Rectal smooth muscle tissue (tissue), 1 donor: ENCODE measurements at regions not wholly inside any gene's neighbourhood (a gene's known extent, or its start where the extent isn't known, plus 50 kb on each side); places are given as distances from the start of the nearest gene placed in this dataset.

Source experiments
- H3K27ac ChIP-seq: one replicate; pipeline ENCODE4 v1.7.0; 2013; ENCODE audit warnings: low read depth, low read length, inconsistent platforms
- H3K27me3 ChIP-seq: one replicate; pipeline ENCODE4 v1.7.0; 2013; ENCODE audit warnings: low read length; ENCODE audit not compliant: control insufficient read depth, insufficient read depth
- H3K36me3 ChIP-seq: one replicate; pipeline ENCODE4 v1.7.0; 2013; ENCODE audit warnings: low read length; ENCODE audit not compliant: control insufficient read depth, insufficient read depth
- H3K4me1 ChIP-seq: one replicate; pipeline ENCODE4 v1.7.0; 2013; ENCODE audit warnings: low read length; ENCODE audit not compliant: control insufficient read depth, insufficient read depth
- H3K4me3 ChIP-seq: one replicate; pipeline ENCODE4 v1.7.0; 2013; ENCODE audit warnings: low read length
- H3K9ac ChIP-seq: one replicate; pipeline ENCODE4 v1.7.0; 2013; ENCODE audit warnings: low read length

GRCh38 chr6:4460586-4461475 is 315.4 kb upstream of the CDYL start:
- Histone ChIP-seq H3K27me3 (no peaks in the 10 kb centered on the region), H3K27ac (peak overlapping the region; percentile 52), H3K36me3 (no peaks in the 10 kb centered on the region), H3K9ac (no peak overlapping the region), H3K4me3 (no peak overlapping the region), H3K4me1 (peaks cover 8% of the 10 kb centered on the region)

- H3K27ac ChIP-seq, result peak overlapping the region; percentile 16
Observed at GRCh38 chr6:4459996-4460395, 316.2 kb upstream of the CDYL start.

DNA sequence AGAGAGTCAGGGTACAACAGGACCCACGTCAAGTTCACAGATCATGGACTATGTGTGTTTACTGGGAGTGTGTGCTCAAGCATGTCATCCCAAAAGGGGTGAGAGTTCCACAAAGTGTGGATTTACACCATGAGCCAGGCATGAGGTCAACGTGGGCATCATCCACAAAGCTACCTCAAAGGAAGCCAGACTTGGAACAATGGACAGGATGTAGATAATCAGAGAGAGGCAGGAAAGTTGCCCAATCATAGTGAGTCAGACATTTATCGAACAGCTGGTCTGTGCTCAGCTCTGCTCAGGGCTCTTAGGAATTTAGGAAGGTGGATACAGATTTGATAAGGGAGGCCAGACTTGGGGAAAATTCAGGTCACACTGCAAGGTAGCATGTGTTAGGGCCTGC is 317.2 kb upstream of the CDYL start:
- Histone ChIP-seq H3K4me3 (no peak overlapping the region), H3K36me3 (no peaks in the 10 kb centered on the region), H3K27ac (peak overlapping the region; percentile 12), H3K27me3 (no peaks in the 10 kb centered on the region), H3K4me1 (peaks cover 8% of the 10 kb centered on the region), H3K9ac (no peak overlapping the region)

More at GRCh38 chr6:4459996-4460395, 316.2 kb upstream of the CDYL start:
- Histone ChIP-seq H3K4me1 (peaks cover 8% of the 10 kb centered on the region), H3K27me3 (no peaks in the 10 kb centered on the region), H3K4me3 (no peak overlapping the region), H3K9ac (no peak overlapping the region), H3K36me3 (no peaks in the 10 kb centered on the region)

DNA sequence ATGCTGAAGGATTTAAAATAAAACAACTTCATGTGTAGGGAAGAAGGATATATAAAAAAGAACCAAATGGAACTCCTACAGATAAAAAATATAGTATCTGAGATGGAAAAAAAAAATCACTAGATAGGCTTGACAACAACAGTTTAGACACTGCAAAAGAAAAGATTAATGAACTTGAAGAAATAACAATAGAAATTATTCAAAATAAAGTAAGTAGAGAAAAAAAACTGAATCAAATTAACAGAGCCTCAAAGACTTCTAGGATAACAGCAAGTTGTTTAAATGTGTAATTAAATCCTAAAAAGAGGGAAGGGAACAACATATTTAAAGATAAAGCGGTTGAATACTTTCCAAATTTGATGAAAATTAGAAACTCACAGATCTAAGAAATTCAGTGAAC is 316.3 kb upstream of the ECI2 start:
- Histone ChIP-seq H3K4me3 (no peak overlapping the region), H3K4me1 (no peaks in the 10 kb centered on the region), H3K9ac (no peak overlapping the region), H3K27me3 (no peaks in the 10 kb centered on the region), H3K27ac (no peak overlapping the region), H3K36me3 (no peaks in the 10 kb centered on the region)

DNA sequence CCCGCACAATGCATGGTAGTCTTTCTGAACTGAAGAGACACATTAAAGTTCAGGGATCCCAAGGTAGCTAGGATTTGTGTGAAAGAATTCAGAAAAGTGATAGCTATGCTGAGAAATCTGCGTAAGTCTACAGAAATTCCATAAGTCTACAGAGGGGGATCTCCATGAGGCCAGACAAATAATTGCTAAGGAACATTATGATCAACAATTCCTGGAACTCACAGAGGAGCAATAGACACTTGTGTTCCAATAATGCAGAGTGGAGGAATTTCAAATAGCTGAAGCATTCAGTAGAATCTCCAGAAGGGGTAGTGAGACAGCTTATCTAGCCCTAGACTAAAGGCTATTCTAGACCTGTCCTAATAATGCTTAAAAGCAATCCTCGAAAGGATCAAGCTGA is 315.7 kb upstream of the ECI2 start:
- no peaks in the 10 kb centered on the region for H3K27me3 ChIP-seq
- no peaks in the 10 kb centered on the region for H3K4me1 ChIP-seq
- no peak overlapping the region for H3K4me3 ChIP-seq
- no peaks in the 10 kb centered on the region for H3K36me3 ChIP-seq
- H3K27ac ChIP-seq, result no peak overlapping the region
- H3K9ac ChIP-seq, result no peak overlapping the region

DNA sequence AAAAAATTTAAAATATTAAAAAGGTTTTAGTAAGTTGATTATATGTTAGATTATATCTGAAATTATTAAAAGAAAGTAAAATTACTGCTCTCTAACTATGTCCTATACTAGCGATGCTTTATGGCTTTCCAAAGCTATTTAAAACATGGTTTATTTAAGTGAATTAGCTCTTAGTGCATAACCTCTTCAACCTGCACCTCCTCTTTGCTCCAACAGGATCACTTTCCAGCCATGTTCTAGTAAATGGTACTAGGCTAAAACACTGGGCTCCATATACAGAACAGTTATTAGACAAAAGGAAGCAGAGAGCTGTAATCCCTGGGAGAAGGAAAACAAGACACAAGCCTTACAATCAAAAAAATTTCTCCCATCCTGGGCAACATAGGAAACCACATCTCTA is 314.9 kb upstream of the ECI2 start:
- Histone ChIP-seq H3K4me3 (no peak overlapping the region), H3K4me1 (no peaks in the 10 kb centered on the region), H3K36me3 (no peaks in the 10 kb centered on the region), H3K27me3 (no peaks in the 10 kb centered on the region), H3K27ac (no peak overlapping the region), H3K9ac (no peak overlapping the region)

GRCh38 chr6:4449409-4449808 is 314.0 kb upstream of the ECI2 start:
- Histone ChIP-seq H3K9ac (no peak overlapping the region), H3K36me3 (no peaks in the 10 kb centered on the region), H3K27me3 (no peaks in the 10 kb centered on the region), H3K27ac (no peak overlapping the region), H3K4me1 (no peaks in the 10 kb centered on the region), H3K4me3 (no peak overlapping the region)

- no peak overlapping the region for H3K27ac ChIP-seq
- H3K36me3 ChIP-seq, result no peaks in the 10 kb centered on the region
- H3K27me3 ChIP-seq, result no peaks in the 10 kb centered on the region
- H3K4me3 ChIP-seq, result no peak overlapping the region
- H3K4me1 ChIP-seq, result no peaks in the 10 kb centered on the region
- no peak overlapping the region for H3K9ac ChIP-seq
Observed at GRCh38 chr6:4448841-4449240, 313.5 kb upstream of the ECI2 start.

GRCh38 chr6:4447639-4448330 is 312.4 kb upstream of the ECI2 start:
- H3K4me3 ChIP-seq, result no peak overlapping the region
- no peaks in the 10 kb centered on the region for H3K4me1 ChIP-seq
- H3K27ac ChIP-seq, result no peak overlapping the region
- H3K27me3 ChIP-seq, result no peaks in the 10 kb centered on the region
- H3K36me3 ChIP-seq, result no peaks in the 10 kb centered on the region
- no peak overlapping the region for H3K9ac ChIP-seq

- Histone ChIP-seq H3K36me3 (no peaks in the 10 kb centered on the region), H3K27me3 (no peaks in the 10 kb centered on the region), H3K4me1 (no peaks in the 10 kb centered on the region), H3K27ac (no peak overlapping the region), H3K9ac (no peak overlapping the region), H3K4me3 (no peak overlapping the region)
Observed at GRCh38 chr6:4446982-4447381, 311.6 kb upstream of the ECI2 start.

GRCh38 chr6:4441981-4442434 is 306.6 kb upstream of the ECI2 start:
- H3K4me1 ChIP-seq, result no peaks in the 10 kb centered on the region
- H3K9ac ChIP-seq, result no peak overlapping the region
- no peak overlapping the region for H3K27ac ChIP-seq
- no peaks in the 10 kb centered on the region for H3K27me3 ChIP-seq
- H3K4me3 ChIP-seq, result no peak overlapping the region
- H3K36me3 ChIP-seq, result no peaks in the 10 kb centered on the region

DNA sequence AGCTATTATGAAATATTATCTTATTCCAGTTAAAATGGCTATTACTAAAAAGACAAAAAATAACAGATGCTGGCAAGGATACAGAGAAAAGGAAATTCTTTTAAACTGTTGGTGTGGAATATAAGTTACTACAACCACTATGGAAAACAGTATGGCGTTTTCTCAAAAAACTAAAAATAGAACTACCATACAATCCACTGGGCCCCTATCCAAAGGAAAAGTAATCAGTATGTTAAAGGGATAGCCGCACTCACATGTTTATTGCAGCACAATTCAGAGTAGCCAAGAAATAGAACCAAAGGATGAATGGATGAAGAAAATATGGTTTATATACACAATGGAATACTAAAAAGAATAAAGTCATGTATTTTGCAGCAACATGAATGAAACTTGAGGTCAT is 303.8 kb upstream of the ECI2 start:
- no peak overlapping the region for H3K9ac ChIP-seq
- no peaks in the 10 kb centered on the region for H3K36me3 ChIP-seq

More for the DNA sequence above, 303.8 kb upstream of the ECI2 start:
- Histone ChIP-seq H3K4me3 (no peak overlapping the region), H3K27me3 (no peaks in the 10 kb centered on the region), H3K27ac (no peak overlapping the region), H3K4me1 (no peaks in the 10 kb centered on the region)
